Transverse colon (tissue), 4 donors: ENCODE measurements at regions not wholly inside any gene's neighbourhood (a gene's known extent, or its start where the extent isn't known, plus 50 kb on each side); places are given as distances from the start of the nearest gene placed in this dataset.

Experiments
- CTCF ChIP-seq, 5 experiments: fragments of 200-600 bp in 3 of 5; fragments of 450-650 bp in 2 of 5; sonication (generic) in 3 of 5; IDR thresholded peaks; 1 replicate in 2 of 5; 2 replicates in 3 of 5; pipeline ENCODE4 v1.5.1; 2016 to 2017; ENCODE audit warnings: antibody characterized with exemption in 5 of 5, inconsistent platforms in 3 of 5, mild to moderate bottlenecking in 2 of 5, moderate library complexity in 1 of 5
- EP300 ChIP-seq: sonication (generic); formaldehyde crosslinking; IDR thresholded peaks from one replicate; pipeline ENCODE4 v1.6.1; 2017; ENCODE audit warnings: antibody characterized with exemption, low read depth
- POLR2A ChIP-seq: fragments of 450-650 bp; IDR thresholded peaks from one replicate; pipeline ENCODE4 v1.6.1; 2016; ENCODE audit warnings: antibody characterized with exemption, mild to moderate bottlenecking, moderate library complexity
- POLR2AphosphoS5 ChIP-seq, 3 donors: sonication (generic); formaldehyde crosslinking; IDR thresholded peaks; one replicate each; pipeline ENCODE4 v1.6.1; 2016; ENCODE audit warnings: antibody characterized with exemption in 3 of 3

DNA sequence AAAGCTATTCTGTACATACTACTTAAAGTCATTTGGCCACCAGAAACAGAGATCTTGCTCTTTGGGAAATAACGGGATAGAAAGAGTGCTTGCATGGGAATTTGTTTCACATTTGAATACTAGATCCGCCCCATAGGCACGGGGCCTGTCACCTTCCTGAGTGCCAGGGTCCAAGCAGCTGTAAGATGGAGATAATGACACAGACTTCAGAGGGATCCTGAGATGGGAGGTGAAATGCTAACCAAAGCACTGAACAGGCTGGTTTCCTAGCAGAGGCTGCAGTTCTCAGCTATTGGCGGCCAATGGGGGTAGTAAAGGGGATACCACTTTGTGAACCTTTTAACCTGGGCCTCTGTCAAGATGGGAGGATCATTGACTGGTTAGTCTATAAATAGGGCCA is 225.4 kb downstream of the IRF8 start:
- TF ChIP-seq CTCF (IDR thresholded peaks at IDR 0.05) (no peak), POLR2AphosphoS5 (IDR thresholded peaks at IDR 0.05) (no peak), POLR2A (no peak), EP300 (no peak)
